ENCODE measurements at regions not wholly inside any gene's neighbourhood (a gene's known extent, or its start where the extent isn't known, plus 50 kb on each side); places are given as distances from the start of the nearest gene placed in this dataset.

DNA sequence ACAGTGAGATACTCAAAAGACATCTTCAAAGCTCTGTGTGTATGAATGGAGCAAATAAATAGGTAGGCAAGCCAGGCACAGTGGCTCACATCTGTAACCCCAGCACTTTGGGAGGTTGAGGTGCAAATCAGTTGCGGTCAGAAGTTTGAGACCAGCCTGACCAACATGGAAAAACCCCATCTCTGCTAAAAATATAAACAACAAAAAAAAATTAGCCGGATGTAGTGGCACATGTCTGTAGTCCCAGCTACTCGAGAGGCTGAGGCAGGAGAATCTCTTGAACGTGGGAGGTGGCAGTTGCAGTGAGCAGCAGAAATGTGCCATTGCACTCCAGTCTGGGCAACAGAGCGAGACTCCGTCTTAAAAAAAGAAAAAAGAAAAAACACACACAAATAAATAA lies 945.1 kb upstream of the PIK3C3 start:
- TF ChIP-seq FOS (IDR thresholded peaks at IDR 0.05; ENCODE audit: borderline replicate concordance, insufficient read depth, low read length) (no peak), POLR2A (IDR thresholded peaks at IDR 0.05; ENCODE audit: low read depth, low read length) (no peak), JUN (IDR thresholded peaks at IDR 0.05; ENCODE audit: borderline replicate concordance, insufficient read depth, insufficient read length, low read depth) (no peak), POLR2AphosphoS5 (IDR thresholded peaks at IDR 0.05; ENCODE audit: insufficient read depth, low read depth, low read length) (no peak)
- TF ChIP-seq, protein P1, sequence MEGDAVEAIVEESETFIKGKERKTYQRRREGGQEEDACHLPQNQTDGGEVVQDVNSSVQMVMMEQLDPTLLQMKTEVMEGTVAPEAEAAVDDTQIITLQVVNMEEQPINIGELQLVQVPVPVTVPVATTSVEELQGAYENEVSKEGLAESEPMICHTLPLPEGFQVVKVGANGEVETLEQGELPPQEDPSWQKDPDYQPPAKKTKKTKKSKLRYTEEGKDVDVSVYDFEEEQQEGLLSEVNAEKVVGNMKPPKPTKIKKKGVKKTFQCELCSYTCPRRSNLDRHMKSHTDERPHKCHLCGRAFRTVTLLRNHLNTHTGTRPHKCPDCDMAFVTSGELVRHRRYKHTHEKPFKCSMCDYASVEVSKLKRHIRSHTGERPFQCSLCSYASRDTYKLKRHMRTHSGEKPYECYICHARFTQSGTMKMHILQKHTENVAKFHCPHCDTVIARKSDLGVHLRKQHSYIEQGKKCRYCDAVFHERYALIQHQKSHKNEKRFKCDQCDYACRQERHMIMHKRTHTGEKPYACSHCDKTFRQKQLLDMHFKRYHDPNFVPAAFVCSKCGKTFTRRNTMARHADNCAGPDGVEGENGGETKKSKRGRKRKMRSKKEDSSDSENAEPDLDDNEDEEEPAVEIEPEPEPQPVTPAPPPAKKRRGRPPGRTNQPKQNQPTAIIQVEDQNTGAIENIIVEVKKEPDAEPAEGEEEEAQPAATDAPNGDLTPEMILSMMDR (IDR thresholded peaks at IDR 0.05; ENCODE audit: extremely low read depth in 1 of 2, insufficient read depth in 1 of 2, low read depth in 1 of 2, low read length in 2 of 2): no peak
- no peaks in the 10 kb centered on the region for H3K79me2 ChIP-seq (ENCODE audit: control insufficient read depth, insufficient read depth, low read length)
- H3K9me1 ChIP-seq (replicated peaks; ENCODE audit: control insufficient read depth, extremely low read depth, insufficient read depth, low read length): no peaks in the 10 kb centered on the region
- POLR2A ChIA-PET: no interaction called here
- no peaks in the 10 kb centered on the region for H3K27me3 ChIP-seq (ENCODE audit: control insufficient read depth in 2 of 2, insufficient read depth in 2 of 2, low read length in 2 of 2)
- BruUV-seq (replicated peaks): no TSS peak
- DNase-seq (ENCODE audit: low read depth, low spot score) (no peak), FAIRE-seq (no peak)
- H4K20me1 ChIP-seq (replicated peaks; ENCODE audit: control insufficient read depth, extremely low read depth, insufficient read depth, low read length): no peaks in the 10 kb centered on the region
- no peaks in the 10 kb centered on the region for H3K4me1 ChIP-seq (ENCODE audit: control insufficient read depth, extremely low read depth, insufficient read depth, low read length)
- CTCF ChIA-PET: no interaction called here
- no peak overlapping the region for H3K4me2 ChIP-seq (ENCODE audit: insufficient read depth, low read length)
- intact Hi-C loops (cut with micrococcal nuclease) (no loop called here), dilution Hi-C loops (cut with MboI; ENCODE audit: extremely low pct_ligation_motif_present, low sequenced_read_pairs) (no loop called here)
- H3K27ac ChIP-seq (ENCODE audit: insufficient read depth, low read depth, low read length): no peak overlapping the region
- no peak overlapping the region for H3K9ac ChIP-seq (replicated peaks; ENCODE audit: extremely low read depth, insufficient read depth, low read length)
- no peaks in the 10 kb centered on the region for H3K9me3 ChIP-seq (replicated peaks; ENCODE audit: control insufficient read depth, insufficient read depth, low read length)
- H2AFZ ChIP-seq (ENCODE audit: low read depth, low read length): no peak overlapping the region
- H3K4me3 ChIP-seq (replicated peaks in 1 of 3; ENCODE audit: insufficient read depth in 1 of 3, low read depth in 1 of 3, low read length in 3 of 3): no peak overlapping the region
- H3K36me3 ChIP-seq (ENCODE audit: control insufficient read depth in 2 of 2, extremely low read depth in 1 of 2, insufficient read depth in 2 of 2, low read length in 2 of 2): no peaks in the 10 kb centered on the region

DNA sequence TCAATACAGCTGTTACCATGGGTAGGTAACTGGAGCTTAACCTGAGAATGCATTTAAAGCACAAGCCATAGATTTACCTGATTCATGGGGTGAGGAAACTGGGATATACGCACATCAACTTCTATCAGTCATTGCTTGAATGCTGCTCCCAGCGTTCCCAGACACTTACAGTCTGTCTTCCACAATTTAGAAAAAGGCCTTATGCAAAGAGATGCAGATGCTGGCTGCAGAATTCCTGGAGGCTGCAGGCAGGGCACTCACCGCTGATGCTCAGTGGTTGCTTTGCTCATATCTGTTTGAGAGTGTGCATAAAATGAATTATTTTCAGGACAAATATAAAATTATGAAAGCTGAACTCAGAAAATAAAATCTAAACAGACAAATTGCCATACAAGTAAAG lies 950.7 kb upstream of the PIK3C3 start:
- Histone ChIP-seq H3K79me2 (ENCODE audit: control insufficient read depth, insufficient read depth, low read length) (no peaks in the 10 kb centered on the region), H3K4me3 (replicated peaks in 1 of 3; ENCODE audit: insufficient read depth in 1 of 3, low read depth in 1 of 3, low read length in 3 of 3) (no peak overlapping the region), H3K9ac (replicated peaks; ENCODE audit: extremely low read depth, insufficient read depth, low read length) (no peak overlapping the region), H3K27me3 (ENCODE audit: control insufficient read depth in 2 of 2, insufficient read depth in 2 of 2, low read length in 2 of 2) (no peaks in the 10 kb centered on the region), H4K20me1 (replicated peaks; ENCODE audit: control insufficient read depth, extremely low read depth, insufficient read depth, low read length) (no peaks in the 10 kb centered on the region), H3K4me2 (ENCODE audit: insufficient read depth, low read length) (no peak overlapping the region), H3K9me3 (replicated peaks; ENCODE audit: control insufficient read depth, insufficient read depth, low read length) (no peaks in the 10 kb centered on the region), H3K9me1 (replicated peaks; ENCODE audit: control insufficient read depth, extremely low read depth, insufficient read depth, low read length) (no peaks in the 10 kb centered on the region), H2AFZ (ENCODE audit: low read depth, low read length) (no peak overlapping the region), H3K4me1 (ENCODE audit: control insufficient read depth, extremely low read depth, insufficient read depth, low read length) (no peaks in the 10 kb centered on the region), H3K27ac (ENCODE audit: insufficient read depth, low read depth, low read length) (no peak overlapping the region), H3K36me3 (ENCODE audit: control insufficient read depth in 2 of 2, extremely low read depth in 1 of 2, insufficient read depth in 2 of 2, low read length in 2 of 2) (no peaks in the 10 kb centered on the region)
- FAIRE-seq: no peak
- no TSS peak for BruUV-seq (replicated peaks)
- no peak for TF ChIP-seq JUN (IDR thresholded peaks at IDR 0.05; ENCODE audit: borderline replicate concordance, insufficient read depth, insufficient read length, low read depth)
- TF ChIP-seq POLR2A (IDR thresholded peaks at IDR 0.05; ENCODE audit: low read depth, low read length): no peak
- TF ChIP-seq POLR2AphosphoS5 (IDR thresholded peaks at IDR 0.05; ENCODE audit: insufficient read depth, low read depth, low read length): no peak
- TF ChIP-seq, protein P2, sequence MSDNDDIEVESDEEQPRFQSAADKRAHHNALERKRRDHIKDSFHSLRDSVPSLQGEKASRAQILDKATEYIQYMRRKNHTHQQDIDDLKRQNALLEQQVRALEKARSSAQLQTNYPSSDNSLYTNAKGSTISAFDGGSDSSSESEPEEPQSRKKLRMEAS (IDR thresholded peaks at IDR 0.05; ENCODE audit: insufficient read depth, insufficient read length): no peak
- TF ChIP-seq FOS (IDR thresholded peaks at IDR 0.05; ENCODE audit: borderline replicate concordance, insufficient read depth, low read length): no peak
- TF ChIP-seq, protein P1 (IDR thresholded peaks at IDR 0.05; ENCODE audit: extremely low read depth in 1 of 2, insufficient read depth in 1 of 2, low read depth in 1 of 2, low read length in 2 of 2): no peak
- TF ChIP-seq GATA2 (IDR thresholded peaks at IDR 0.05; ENCODE audit: insufficient read depth, insufficient read length, low read depth, low read length): no peak
- TF ChIP-seq MYC (IDR thresholded peaks at IDR 0.05; ENCODE audit: low read depth, low read length): no peak
- TF ChIP-seq EZH2 (IDR thresholded peaks at IDR 0.05; ENCODE audit: borderline replicate concordance, low read depth, low read length, severe bottlenecking): no peak
- dilution Hi-C loops (cut with MboI; ENCODE audit: extremely low pct_ligation_motif_present, low sequenced_read_pairs): no loop called here
- intact Hi-C loops (cut with micrococcal nuclease): no loop called here
- POLR2A ChIA-PET: no interaction called here
- CTCF ChIA-PET: no interaction called here
- DNase-seq (ENCODE audit: low read depth, low spot score): no peak

All from endothelial cell of umbilical vein (primary cell).